ENCODE measurements at regions not wholly inside any gene's neighbourhood (a gene's known extent, or its start where the extent isn't known, plus 50 kb on each side); places are given as distances from the start of the nearest gene placed in this dataset.

DNA sequence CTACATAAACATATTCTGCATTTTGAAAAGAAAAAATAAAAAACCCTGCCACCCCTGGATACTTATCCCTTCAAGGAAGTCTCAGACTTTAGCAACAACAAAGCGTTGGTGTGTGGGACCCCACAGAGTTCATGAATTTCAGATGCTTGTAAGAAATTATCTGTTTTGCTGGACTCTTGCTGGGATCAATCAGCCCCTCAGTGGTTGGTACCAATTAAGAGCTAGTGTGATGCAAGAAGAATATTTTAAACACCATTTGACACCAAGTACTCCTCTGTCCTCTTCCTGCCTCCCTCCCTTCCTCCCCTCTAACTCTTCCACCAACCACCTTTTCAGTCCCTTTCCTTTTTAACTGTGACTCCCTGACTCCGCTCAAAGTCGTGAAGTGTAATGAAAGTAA is 51.5 kb downstream of the SST start:
- DNase-seq (ENCODE audit: extremely low read depth in 1 of 2, low read depth in 1 of 2): no peak

DNA sequence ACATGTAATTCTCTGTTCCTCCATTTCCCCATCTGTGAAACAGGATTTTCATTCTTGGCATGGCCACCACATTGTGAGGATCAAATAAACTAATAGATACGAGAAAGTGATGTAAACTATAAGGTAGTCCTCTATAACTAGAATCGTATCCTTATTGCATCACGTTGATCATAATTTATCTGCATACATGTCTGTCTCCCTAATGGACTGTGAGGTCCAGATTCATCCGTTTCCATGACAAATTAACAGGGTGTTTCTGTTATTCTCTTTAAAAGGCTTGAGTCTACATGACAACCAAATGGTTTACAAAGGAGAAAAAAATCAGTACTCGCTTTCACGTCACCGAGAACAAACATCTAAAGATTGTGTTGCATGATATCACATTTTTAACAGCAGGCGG is 53.0 kb downstream of the SST start:
- DNase-seq (ENCODE audit: extremely low read depth in 1 of 2, low read depth in 1 of 2): no peak

DNA sequence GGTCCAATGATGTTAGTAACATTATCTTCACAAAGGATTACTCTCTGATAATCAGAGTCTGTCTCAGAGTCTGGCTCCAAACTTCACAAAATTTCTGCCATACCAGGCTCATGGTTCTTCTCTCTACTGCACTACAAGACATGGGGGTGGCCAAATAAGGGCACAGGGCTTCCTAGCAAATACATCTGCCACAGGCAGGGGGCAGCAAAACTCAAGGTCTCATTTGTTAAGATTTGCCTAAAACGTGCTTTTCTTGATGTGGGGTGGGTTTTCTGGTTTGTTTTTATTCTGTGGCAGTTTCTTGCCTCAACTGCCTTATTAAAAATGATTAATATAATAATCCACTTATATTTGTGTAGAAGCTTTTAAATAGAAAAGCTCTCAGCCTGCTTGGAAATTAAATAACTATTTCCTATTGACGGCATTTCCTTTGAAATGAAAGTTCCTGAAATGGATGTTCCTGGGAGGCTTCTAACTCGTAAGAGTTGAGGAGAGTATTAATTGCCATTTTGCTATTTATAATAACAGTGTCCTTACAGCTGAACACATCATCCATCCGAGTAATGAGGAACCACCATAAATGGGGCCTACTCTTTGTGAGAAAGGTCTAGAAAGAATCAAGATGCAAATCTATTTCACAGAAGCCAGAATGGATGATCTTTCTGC is 53.8 kb downstream of the SST start:
- DNase-seq (ENCODE audit: extremely low read depth in 1 of 2, low read depth in 1 of 2): peak; percentile 3 to 19

DNA sequence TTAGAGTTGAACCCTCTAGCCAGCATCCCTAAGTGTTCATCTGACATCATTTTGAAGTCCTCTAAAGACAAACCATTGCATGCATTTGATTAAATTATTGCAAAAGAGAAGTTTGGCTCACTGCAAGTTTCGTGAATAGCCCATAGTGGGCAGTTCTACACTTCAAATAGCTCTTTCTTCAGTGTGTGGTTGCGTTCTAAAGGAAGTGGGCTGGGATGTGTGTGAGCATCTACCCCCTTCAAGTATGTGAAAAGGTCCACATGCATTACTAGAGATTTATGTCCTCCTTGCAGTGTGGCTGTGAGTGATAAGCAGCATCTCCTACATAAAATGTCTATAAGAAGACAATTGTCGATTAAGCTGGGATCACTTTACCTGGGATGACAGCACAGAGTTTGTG is 54.6 kb downstream of the SST start:
- DNase-seq (ENCODE audit: extremely low read depth in 1 of 2, low read depth in 1 of 2): no peak

DNA sequence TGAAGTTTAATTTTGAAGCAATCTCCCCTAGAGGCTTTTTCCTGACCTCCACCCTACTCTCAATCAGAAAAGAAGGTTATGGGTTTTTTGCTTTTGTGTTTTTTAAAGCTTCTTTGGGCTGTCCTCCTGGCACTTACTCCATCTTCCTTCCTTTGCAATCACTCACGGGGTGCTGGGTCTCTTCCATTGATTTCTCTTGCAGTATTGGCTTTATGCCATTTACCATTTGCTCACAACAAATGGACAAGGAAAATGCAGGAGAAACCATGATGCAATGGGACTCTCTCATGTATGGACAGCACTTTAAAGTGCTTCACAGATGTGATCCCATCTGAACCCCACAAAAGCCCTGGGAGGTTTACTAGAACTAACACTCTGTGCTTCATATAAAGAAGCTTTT is 57.5 kb downstream of the SST start:
- DNase-seq (ENCODE audit: extremely low read depth in 1 of 2, low read depth in 1 of 2): no peak

DNA sequence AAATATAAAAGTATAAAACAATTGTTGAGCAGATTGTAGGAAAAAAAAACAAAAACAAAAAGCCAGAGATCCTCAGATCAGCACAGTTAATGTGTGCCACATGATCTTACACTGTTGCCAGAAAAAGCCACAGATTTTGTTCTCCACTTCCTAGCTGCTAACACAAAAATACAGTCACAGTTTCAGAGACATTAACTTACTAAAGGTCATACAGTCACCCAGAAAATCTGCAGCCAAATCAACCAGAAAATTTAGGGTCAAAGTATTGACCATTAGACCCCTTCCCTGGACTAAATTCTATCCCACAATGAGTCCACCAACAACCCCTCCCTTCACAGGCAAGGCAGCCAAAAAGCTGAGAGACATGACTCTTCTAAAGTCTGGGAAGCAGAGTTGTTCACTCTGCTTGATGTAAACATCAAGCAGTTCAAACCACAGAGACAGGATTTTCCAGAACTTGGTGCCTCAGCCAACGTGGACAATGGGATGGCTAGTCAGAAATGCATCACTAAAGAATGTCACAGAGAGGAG is 59.1 kb downstream of the SST start:
- no peak for DNase-seq (ENCODE audit: extremely low read depth in 1 of 2, low read depth in 1 of 2)

DNA sequence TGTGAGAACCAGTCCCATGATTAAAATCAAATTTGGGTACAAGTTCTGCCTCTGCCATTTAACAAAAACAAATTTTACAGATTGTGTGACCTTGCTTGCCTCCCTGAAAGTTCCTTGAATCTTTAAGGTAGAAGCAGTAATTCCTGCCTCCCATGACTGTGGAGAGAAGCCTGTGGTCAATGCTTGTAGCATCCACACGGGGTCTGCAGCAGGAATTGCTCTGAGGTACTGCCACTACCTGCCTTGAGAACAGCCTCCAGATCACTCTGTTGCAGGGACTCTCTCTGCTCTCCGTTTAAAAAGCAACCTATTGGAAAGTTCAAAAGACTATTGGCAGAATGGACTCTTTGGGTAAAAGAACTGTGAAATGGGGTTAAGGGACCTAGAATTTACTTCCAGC is 75.9 kb downstream of the SST start:
- DNase-seq (ENCODE audit: extremely low read depth in 1 of 2, low read depth in 1 of 2): no peak

DNA sequence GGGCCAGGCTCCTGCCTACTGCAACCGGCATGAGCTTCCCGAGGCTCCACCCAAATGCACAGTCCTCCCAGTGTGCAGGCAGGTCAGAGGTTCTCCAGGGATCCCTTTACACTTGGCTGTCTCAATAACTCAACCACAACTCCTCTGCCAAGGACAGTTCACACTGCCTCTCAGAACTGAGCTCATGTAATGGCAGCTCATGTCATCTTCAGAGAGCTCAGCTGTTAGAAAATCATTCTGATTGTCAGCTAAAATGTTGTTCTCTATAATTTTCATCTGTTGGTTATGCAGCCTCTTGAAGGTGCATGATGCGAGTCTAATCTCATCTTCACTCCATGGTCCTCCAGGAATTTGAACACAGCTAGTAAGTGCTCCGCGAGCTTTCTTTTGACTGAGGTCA is 76.7 kb downstream of the SST start:
- DNase-seq (ENCODE audit: extremely low read depth in 1 of 2, low read depth in 1 of 2): no peak

DNA sequence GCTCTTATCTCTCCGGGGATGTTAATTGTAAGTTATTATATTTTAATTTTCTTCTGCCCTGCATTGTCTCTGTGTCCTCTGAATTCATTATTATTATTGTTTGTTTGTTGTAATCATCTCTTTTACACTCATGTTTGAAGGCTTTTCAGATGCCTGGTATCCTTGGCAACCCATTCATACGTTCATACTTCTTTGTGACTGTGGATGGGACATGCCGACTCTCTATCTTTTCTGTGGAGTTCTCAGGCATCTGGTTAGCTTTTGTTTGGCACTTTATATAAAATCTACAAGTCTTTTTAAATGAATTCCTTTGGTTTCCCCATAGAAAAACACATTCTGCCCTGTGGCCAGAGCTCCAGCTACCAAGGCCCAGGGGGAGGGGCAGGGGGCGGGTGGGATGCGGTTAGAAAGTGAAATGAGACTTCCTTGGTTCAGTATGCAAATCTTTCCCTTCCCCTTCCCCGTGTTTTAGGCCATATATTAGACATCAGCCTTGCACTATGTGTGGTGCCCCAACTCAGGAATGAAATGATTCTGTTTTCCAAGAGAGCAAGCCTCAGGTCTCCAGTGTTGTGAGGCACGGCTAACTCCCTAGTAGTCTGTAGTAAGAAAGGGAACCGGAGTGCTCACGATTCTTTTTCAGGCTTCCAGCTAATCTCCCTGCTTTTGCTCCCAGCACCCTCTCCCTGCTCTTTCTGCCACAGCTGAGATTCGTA is 79.2 kb downstream of the SST start:
- DNase-seq (ENCODE audit: extremely low read depth in 1 of 2, low read depth in 1 of 2): no peak

DNA sequence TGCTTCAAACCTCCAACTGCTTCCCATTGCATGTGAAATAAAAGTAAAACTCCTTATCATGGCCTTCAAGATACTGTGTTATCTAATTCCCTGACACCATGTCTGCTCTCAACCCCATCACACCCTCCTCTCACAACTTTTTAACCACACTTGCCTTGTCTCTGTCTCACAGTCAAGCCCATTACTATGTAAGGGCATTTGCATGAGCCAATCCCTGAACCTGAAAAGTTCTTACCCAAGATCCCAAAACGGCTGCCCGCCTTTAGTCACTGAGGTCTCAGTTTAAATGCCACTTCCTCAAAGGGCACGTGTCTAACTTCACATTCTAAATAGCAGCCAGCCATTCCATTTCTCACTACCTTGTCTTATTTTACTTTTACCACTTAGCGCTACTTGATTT is 83.1 kb downstream of the SST start:
- no peak for DNase-seq (ENCODE audit: extremely low read depth in 1 of 2, low read depth in 1 of 2)

DNA sequence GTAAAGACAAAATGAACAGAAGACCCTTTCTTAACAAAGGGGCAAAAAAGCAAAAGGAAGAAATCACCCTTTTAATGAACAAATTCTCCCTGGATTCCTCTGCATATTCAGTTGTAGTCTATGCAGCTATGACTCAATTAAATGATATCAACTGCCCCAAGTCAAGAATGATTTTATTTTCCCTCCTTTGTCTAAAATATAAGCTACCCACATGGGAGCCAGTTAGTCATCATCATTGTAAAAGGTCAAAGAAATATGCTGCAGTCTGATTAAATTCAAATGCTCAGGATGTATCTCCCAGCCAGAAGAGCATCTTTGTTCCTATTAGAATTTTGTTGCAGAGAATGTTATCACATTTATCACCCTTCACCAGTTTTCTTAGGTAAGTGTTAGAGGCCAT is 84.0 kb downstream of the SST start:
- DNase-seq (ENCODE audit: extremely low read depth in 1 of 2, low read depth in 1 of 2): no peak

DNA sequence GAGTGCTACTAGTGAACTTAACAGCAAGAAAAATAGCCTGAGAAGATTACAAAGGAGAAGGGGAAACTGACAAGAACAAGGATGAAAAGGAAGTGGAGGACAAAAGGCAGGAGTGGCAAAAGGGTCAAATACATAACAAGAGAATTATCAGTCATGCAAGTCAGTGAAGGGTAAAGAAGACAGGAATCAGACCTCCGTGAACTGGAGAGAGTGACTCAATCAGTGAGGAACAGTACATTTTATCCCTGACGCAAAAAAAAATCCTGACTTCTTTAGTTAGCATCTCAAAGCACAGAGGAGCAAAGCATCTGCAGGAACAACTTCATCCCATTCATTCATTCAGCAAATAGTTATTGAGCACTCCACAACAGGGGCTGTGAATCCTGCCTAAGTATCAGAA is 97.8 kb downstream of the SST start:
- no peak for DNase-seq (ENCODE audit: extremely low read depth in 1 of 2, low read depth in 1 of 2)

DNA sequence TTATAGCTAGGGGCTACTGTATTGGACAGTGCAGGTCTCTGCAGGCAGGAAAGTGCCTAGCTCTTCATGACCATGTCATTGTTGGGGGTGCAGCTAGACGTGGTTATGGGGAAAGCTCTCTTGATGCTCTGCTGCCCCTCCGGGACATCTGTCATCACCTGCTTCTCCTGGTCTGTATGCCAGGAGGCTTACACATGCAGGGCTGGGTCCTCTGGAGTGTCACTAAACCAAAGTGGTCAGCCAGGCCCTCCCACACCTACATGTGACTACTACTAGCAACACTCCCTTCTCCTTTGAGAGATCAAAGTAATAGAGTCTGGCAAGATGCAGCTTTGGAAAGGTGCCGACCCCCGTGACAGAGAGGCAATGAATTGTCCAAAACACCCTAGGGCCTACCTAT is 98.5 kb downstream of the SST start:
- DNase-seq (ENCODE audit: extremely low read depth in 1 of 2, low read depth in 1 of 2): no peak

DNA sequence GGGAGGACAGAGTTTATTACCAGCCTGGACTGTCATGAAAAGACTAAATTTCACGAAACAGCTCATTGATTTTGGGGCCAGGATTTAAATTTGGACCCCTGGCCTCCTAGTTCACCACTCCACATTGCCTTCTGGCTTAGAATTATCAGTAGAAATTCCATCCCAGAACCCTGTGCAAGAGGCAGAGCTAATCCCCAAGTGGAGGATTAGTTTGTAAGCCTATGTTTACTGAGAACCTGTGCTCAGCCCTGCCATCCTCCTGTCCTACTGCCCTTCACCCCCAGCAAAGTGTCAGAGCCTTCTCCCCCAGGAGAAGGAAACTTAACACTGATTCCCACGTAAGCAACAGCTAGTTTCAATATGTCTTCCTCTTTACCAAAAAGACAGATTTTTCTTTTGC is 99.4 kb downstream of the SST start:
- DNase-seq (ENCODE audit: extremely low read depth in 1 of 2, low read depth in 1 of 2): no peak

DNA sequence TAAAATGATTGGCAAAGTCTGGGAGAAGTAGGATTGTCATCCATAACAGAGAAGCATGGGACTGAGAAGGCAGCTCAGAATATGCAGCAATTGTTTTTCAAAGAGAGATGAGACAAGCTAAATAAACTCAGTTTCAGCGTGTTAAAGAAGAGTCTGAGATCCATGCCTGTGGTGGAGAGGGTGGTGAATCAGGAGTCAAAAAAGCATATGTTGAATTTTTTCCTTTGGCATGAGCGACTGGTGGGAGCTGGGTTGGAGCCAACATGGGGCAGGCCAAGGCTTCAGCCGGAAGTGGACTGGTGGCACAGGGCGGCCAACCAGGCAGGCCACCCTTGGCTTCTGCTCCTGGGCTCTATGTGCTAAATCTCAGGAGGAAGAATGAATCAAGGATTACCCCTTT is 102.0 kb downstream of the SST start:
- no peak for DNase-seq (ENCODE audit: extremely low read depth in 1 of 2, low read depth in 1 of 2)

DNA sequence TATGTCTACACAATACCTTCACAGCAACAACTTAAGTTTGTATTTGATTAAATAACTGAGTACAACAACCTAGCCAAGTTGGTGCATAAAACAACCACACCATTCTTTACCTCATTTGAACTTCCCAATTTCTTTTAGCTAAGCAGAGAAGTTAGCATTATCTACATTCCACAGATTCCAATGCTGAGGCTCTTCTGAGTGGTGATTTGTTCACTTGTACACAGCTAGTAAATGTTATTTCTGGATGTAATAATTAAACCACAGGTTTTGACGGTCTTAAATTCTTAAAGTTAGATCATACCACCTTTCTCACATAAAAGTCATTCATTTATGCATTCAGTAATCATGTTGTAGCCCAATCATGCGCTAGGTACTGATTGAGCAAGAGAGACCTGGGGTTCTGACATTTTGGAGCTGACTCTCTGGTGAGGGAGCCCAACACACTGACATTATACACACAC is 102.5 kb downstream of the SST start:
- no peak for DNase-seq (ENCODE audit: extremely low read depth in 1 of 2, low read depth in 1 of 2)

DNA sequence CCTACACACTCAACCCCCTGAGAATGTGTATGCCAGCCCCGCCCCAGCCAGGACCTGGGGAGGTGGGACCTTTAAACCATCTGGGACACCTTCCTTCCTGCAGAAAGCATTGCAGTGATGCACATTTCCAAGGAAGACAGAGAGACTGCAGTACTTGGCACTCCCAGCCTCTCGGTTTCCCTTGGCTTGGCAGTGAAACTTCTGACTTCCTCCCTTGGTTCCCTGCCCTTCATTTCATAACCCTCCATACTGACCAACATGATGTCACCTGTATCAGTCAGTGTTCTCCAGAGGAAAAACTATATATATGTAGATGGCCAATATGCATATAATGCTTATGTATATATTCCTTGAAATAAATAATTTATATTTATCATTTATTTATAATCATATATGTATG is 103.2 kb downstream of the SST start:
- no peak for DNase-seq (ENCODE audit: extremely low read depth in 1 of 2, low read depth in 1 of 2)

DNA sequence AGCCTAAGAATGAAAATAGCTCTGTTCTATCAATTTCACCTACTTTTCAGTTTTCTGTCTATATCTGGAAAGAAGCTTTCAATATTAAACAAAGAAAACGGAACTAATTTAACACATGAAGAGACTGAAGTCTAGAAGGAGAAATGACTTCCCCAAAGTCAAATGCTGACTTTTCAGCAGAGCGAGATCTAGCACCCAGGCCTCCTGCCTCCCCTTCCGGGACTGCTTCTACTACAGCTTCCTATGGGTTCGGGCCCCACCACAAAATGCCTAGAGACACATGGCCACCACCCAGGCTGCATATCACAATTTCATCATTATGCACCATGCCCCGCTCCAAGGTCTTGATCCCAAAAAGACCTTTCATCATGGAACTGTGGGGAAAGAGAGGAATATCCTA is 104.5 kb downstream of the SST start:
- DNase-seq (ENCODE audit: extremely low read depth in 1 of 2, low read depth in 1 of 2): no peak

DNA sequence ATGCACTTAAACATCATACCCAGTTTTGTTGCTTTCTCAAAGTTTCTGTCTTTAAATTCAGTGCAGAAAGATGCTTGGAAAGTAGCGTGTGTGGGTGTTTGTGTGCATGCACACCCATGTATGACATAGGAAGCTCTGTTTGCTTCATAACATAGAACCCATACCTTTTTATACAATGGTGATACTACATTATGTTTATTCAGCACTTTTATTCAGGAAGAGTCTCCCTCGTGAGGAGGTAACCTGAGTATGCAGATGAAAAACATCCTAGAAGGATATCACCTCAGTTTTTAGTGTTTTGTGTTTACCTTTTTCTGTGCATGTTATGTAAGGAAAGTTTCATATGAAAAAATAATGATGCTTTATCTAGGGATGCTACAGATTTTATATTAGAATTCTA is 111.2 kb downstream of the SST start:
- no peak for DNase-seq (ENCODE audit: extremely low read depth in 1 of 2, low read depth in 1 of 2)

DNA sequence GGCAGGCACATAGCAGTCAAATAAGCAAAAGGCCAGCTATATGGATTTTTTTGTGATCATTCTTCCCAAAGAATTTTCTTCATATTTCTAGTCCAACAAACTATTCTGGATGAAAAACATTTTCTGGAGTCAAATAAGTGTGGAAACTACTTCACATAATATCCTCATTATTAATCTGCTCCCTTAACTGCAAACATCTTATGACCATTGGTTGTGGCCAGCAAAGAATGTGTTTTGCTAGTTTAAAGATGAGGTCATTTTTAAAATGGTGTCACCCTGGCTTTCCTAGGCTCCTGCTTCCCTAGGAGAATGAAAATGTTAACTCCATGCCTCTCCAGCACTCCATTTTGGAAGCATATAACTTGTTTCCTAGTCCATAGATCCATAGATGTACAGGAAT is 118.8 kb downstream of the SST start:
- DNase-seq (ENCODE audit: extremely low read depth in 1 of 2, low read depth in 1 of 2): no peak

DNA sequence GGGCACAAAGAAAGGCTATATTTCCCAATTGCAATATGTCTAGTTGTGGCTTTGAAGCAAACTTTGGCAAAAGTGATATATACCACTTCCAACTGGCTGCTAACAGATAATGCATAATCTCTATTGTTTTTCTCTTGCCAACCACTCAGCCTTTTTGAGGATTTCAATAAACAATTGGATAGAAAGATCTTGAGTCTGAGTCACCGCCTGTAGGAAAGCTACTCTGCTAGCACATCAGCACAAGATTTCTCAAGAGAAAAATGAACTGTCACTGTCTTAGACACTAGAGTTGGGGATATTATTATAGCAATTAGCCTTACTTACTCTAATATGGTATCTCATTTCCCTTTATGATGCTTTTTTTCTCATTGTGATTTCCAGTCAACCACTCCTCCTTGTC is 119.7 kb downstream of the SST start:
- no peak for DNase-seq (ENCODE audit: extremely low read depth in 1 of 2, low read depth in 1 of 2)

DNA sequence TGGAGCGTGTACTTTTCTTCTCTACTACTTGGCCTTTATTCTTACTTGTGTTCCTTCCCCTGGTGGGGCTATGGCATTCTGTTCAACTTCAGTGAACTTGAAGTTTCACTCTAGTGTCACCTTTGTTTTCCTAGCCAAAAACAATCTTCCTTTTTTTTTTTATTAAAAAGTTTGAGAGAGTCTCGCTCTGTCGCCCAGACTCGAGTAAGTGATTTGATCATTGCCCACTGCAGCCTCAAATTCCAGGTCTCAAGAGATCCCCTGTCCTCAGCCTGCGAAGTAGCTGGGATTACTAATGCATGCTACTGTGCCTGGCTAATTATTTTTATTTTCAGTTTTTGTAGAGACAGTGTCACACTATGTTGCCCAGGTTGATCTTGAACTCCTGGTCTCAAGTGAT is 124.8 kb downstream of the SST start:
- DNase-seq (ENCODE audit: extremely low read depth in 1 of 2, low read depth in 1 of 2): no peak

DNA sequence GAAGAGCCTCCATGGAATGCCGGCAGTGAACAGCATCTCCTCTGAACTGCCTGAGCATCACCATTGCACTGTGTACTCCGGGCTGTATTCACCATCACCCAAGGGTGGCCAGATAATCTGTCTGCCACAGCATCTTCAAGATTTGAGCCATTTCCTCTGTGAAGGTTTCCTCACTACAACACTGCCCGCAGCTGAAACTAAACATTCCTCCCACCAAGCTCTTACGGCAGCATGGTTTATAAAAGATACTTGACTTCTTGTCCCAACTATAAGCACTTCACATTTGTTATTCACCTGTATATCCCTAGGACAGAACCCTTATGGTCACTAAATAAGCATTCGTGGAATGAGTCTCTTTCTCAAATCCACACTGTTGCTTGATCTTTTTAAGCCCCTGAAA is 125.9 kb downstream of the SST start:
- DNase-seq (ENCODE audit: extremely low read depth in 1 of 2, low read depth in 1 of 2): no peak

All from activated CD8-positive, alpha-beta memory T cell treated with anti-CD3 and anti-CD28 coated beads for 1 hour (primary cell).